Endothelial cell of umbilical vein (primary cell): ENCODE measurements at regions not wholly inside any gene's neighbourhood (a gene's known extent, or its start where the extent isn't known, plus 50 kb on each side); places are given as distances from the start of the nearest gene placed in this dataset.

ENCODE experiments used
- BruUV-seq: library from RNA; stranded (reverse); fragments of 400-500 nt; replicated peaks from 2 replicates; lab custom pipeline; 2021; lab: Mats Ljungman, UMichigan
- CTCF ChIA-PET: fragments of 300-600, 350-600 bp; sonication (Branson Sonifier 250); formaldehyde crosslinking; loops from one replicate; lab custom pipeline; 2021; ENCODE audit warnings: antibody characterized with exemption, inconsistent platforms; lab: Charles Lee
- POLR2A ChIA-PET: fragments of 300-600, 350-600 bp; sonication (Branson Sonifier 250); formaldehyde crosslinking; loops from one replicate; lab custom pipeline; 2021; ENCODE audit warnings: antibody characterized with exemption, inconsistent platforms; lab: Charles Lee
- DNase-seq: peaks from one replicate; pipeline ENCODE4 v3.0.0-alpha.2; 2011; ENCODE audit warnings: low read depth, low spot score
- FAIRE-seq: peaks from 2 replicates; lab custom pipeline; 2011; peaks lifted over from hg19 to GRCh38; lab: Jason Lieb, UNC
- H2AFZ ChIP-seq: 2 replicates; pipeline ENCODE4 v1.6.0; 2012; ENCODE audit warnings: low read depth, low read length, control low read depth, inconsistent platforms
- H3K27ac ChIP-seq: 2 replicates; pipeline ENCODE4 v1.5.1; 2011; ENCODE audit warnings: low read depth, mild to moderate bottlenecking, control low read depth, low read length, moderate library complexity; ENCODE audit not compliant: insufficient read depth
- H3K27me3 ChIP-seq, 2 experiments: 2 replicates each; pipeline versions ENCODE4 v1.6.0 to v1.6.1; 2011; ENCODE audit warnings: low read length in 2 of 2, mixed read lengths in 1 of 2; ENCODE audit not compliant: control insufficient read depth in 2 of 2, insufficient read depth in 2 of 2
- H3K36me3 ChIP-seq, 2 experiments: 2 replicates in 1 of 2; 3 replicates in 1 of 2; pipeline ENCODE4 v1.5.1; 2011; ENCODE audit warnings: low read length in 2 of 2, mild to moderate bottlenecking in 1 of 2, moderate library complexity in 1 of 2; ENCODE audit not compliant: control insufficient read depth in 2 of 2, insufficient read depth in 2 of 2; ENCODE audit errors: extremely low read depth in 1 of 2
- H3K4me1 ChIP-seq: 3 replicates; pipeline ENCODE4 v1.5.1; 2011; ENCODE audit warnings: mild to moderate bottlenecking, low read length; ENCODE audit not compliant: control insufficient read depth, insufficient read depth; ENCODE audit errors: extremely low read depth
- H3K4me2 ChIP-seq: 2 replicates; pipeline ENCODE4 v1.6.1; 2011; ENCODE audit warnings: low read length, control low read depth, mixed read lengths; ENCODE audit not compliant: insufficient read depth
- H3K4me3 ChIP-seq, 3 experiments: fragments of 200-600 bp in 1 of 3; sonication (generic), shearing (Covaris generic) in 1 of 3; replicated peaks in 1 of 3; 2 replicates each; pipeline ENCODE4 v1.5.1; 2011 to 2016; ENCODE audit warnings: control low read depth in 3 of 3, low read length in 3 of 3, mild to moderate bottlenecking in 2 of 3, inconsistent platforms in 1 of 3, low read depth in 1 of 3, moderate library complexity in 1 of 3; ENCODE audit not compliant: insufficient read depth in 1 of 3
- H3K79me2 ChIP-seq: 2 replicates; pipeline ENCODE4 v1.6.0; 2012; ENCODE audit warnings: low read length, inconsistent platforms; ENCODE audit not compliant: control insufficient read depth, insufficient read depth
- H3K9ac ChIP-seq: replicated peaks from 2 replicates; pipeline ENCODE3; 2011; ENCODE audit warnings: low read length, control low read depth; ENCODE audit not compliant: insufficient read depth; ENCODE audit errors: extremely low read depth
- H3K9me1 ChIP-seq: replicated peaks from 3 replicates; pipeline ENCODE4 v1.6.0; 2011; ENCODE audit warnings: mild to moderate bottlenecking, low read length; ENCODE audit not compliant: control insufficient read depth, insufficient read depth; ENCODE audit errors: extremely low read depth
- H3K9me3 ChIP-seq: replicated peaks from 2 replicates; pipeline ENCODE4 v1.5.1; 2012; ENCODE audit warnings: low read length, inconsistent platforms; ENCODE audit not compliant: control insufficient read depth, insufficient read depth
- H4K20me1 ChIP-seq: replicated peaks from 2 replicates; pipeline ENCODE3; 2011; ENCODE audit warnings: mild to moderate bottlenecking, low read length; ENCODE audit not compliant: control insufficient read depth, insufficient read depth; ENCODE audit errors: extremely low read depth
- EZH2 ChIP-seq: IDR thresholded peaks from 2 replicates; pipeline ENCODE4 v1.6.1; 2012; ENCODE audit warnings: borderline replicate concordance, low read depth, mild to moderate bottlenecking, moderate library complexity, low read length, inconsistent platforms; ENCODE audit not compliant: severe bottlenecking
- FOS ChIP-seq: IDR thresholded peaks from 2 replicates; pipeline ENCODE4 v1.6.1; 2011; ENCODE audit warnings: mild to moderate bottlenecking, low read length, moderate library complexity, borderline replicate concordance; ENCODE audit not compliant: insufficient read depth
- GATA2 ChIP-seq: IDR thresholded peaks from 2 replicates; pipeline ENCODE4 v1.7.0; 2011; ENCODE audit warnings: low read depth, mild to moderate bottlenecking, moderate library complexity, mixed read lengths, low read length; ENCODE audit not compliant: insufficient read length, insufficient read depth
- JUN ChIP-seq: IDR thresholded peaks from 2 replicates; pipeline ENCODE4 v1.6.1; 2011; ENCODE audit warnings: borderline replicate concordance, low read depth; ENCODE audit not compliant: insufficient read length, insufficient read depth
- MYC ChIP-seq: IDR thresholded peaks from one replicate; pipeline ENCODE4 v1.6.1; 2011; ENCODE audit warnings: mild to moderate bottlenecking, low read depth, low read length
- POLR2A ChIP-seq: IDR thresholded peaks from 2 replicates; pipeline ENCODE4 v1.6.1; 2012; ENCODE audit warnings: low read depth, mild to moderate bottlenecking, control low read depth, low read length
- POLR2AphosphoS5 ChIP-seq: IDR thresholded peaks from 2 replicates; pipeline ENCODE4 v1.6.1; 2012; ENCODE audit warnings: low read depth, mild to moderate bottlenecking, control low read depth, low read length, moderate library complexity; ENCODE audit not compliant: insufficient read depth
- dilution Hi-C: fragments of 300-500 bp; cut with MboI; formaldehyde crosslinking; loops from one replicate; pipeline ENCODE4 v1.15.0; 2019; ENCODE audit warnings: low sequenced_read_pairs; ENCODE audit not compliant: extremely low pct_ligation_motif_present
- intact Hi-C: fragments of 100-400 bp; cut with micrococcal nuclease; formaldehyde crosslinking; loops from one replicate; pipeline ENCODE4 v1.10.0; 2022
- TF ChIP-seq, protein P1 (sequence below): IDR thresholded peaks from 2 replicates; pipeline ENCODE4 v1.6.1; 2011; ENCODE audit not compliant: insufficient read depth, insufficient read length
- TF ChIP-seq, protein P2 (sequence below), 2 donors: IDR thresholded peaks; 1 replicate in 1 of 2; 2 replicates in 1 of 2; pipeline ENCODE4 v1.5.1; 2011; ENCODE audit warnings: low read length in 2 of 2, mild to moderate bottlenecking in 2 of 2, moderate library complexity in 2 of 2, control low read depth in 1 of 2, inconsistent platforms in 1 of 2, low read depth in 1 of 2; ENCODE audit not compliant: insufficient read depth in 1 of 2; ENCODE audit errors: extremely low read depth in 1 of 2

DNA sequence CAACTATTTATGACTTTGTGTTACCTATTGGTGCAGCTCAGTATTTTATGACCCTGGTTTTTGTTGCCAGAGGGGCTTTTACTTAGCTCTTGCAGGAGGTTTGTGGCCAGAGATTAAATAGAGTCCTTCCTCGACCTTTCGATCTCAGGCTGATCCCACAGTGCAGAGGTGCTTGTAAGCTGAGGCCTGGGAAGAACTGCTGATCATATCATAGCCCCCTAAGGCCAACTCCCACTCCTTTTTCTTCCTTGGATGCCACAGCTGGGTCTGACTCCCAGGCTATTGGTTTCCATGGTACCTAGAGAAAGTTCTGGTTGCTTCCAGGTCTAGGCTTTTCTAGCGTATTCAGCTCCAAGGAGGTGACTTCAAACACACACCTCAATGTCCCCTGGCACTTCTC is 324.9 kb downstream of the FOXO1 start:
- FAIRE-seq (no peak), DNase-seq (no peak)
- no peak overlapping the region for H3K4me3 ChIP-seq
- TF ChIP-seq GATA2 (no peak), JUN (no peak), EZH2 (no peak), FOS (no peak), MYC (no peak), POLR2AphosphoS5 (no peak), POLR2A (no peak)
- TF ChIP-seq, protein P1, sequence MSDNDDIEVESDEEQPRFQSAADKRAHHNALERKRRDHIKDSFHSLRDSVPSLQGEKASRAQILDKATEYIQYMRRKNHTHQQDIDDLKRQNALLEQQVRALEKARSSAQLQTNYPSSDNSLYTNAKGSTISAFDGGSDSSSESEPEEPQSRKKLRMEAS, result no peak
- TF ChIP-seq, protein P2, sequence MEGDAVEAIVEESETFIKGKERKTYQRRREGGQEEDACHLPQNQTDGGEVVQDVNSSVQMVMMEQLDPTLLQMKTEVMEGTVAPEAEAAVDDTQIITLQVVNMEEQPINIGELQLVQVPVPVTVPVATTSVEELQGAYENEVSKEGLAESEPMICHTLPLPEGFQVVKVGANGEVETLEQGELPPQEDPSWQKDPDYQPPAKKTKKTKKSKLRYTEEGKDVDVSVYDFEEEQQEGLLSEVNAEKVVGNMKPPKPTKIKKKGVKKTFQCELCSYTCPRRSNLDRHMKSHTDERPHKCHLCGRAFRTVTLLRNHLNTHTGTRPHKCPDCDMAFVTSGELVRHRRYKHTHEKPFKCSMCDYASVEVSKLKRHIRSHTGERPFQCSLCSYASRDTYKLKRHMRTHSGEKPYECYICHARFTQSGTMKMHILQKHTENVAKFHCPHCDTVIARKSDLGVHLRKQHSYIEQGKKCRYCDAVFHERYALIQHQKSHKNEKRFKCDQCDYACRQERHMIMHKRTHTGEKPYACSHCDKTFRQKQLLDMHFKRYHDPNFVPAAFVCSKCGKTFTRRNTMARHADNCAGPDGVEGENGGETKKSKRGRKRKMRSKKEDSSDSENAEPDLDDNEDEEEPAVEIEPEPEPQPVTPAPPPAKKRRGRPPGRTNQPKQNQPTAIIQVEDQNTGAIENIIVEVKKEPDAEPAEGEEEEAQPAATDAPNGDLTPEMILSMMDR (IDR thresholded peaks at IDR 0.05; ENCODE audit: extremely low read depth in 1 of 2, insufficient read depth in 1 of 2, low read depth in 1 of 2, low read length in 2 of 2), result no peak
- CTCF ChIA-PET, result no interaction called here
- POLR2A ChIA-PET, result no interaction called here
- no peaks in the 10 kb centered on the region for H3K36me3 ChIP-seq
- no peaks in the 10 kb centered on the region for H3K27me3 ChIP-seq
- no peak overlapping the region for H2AFZ ChIP-seq
- dilution Hi-C loops (no loop called here), intact Hi-C loops (no loop called here)
- peaks cover 11% of the 10 kb centered on the region for H3K4me1 ChIP-seq
- H4K20me1 ChIP-seq, result no peaks in the 10 kb centered on the region
- H3K79me2 ChIP-seq, result no peaks in the 10 kb centered on the region
- H3K9me1 ChIP-seq, result no peaks in the 10 kb centered on the region
- BruUV-seq, result no TSS peak
- no peak overlapping the region for H3K4me2 ChIP-seq
- no peak overlapping the region for H3K9ac ChIP-seq
- H3K27ac ChIP-seq, result no peak overlapping the region
- no peaks in the 10 kb centered on the region for H3K9me3 ChIP-seq
